GM18499 (cell line): ENCODE measurements at regions not wholly inside any gene's neighbourhood (a gene's known extent, or its start where the extent isn't known, plus 50 kb on each side); places are given as distances from the start of the nearest gene placed in this dataset.

Experiments used
- ATAC-seq: cut with Tn5 transposase; IDR thresholded peaks from one replicate; pipeline ENCODE4 v1.9.1; 2021; ENCODE audit warnings: moderate number of reproducible peaks; ENCODE audit not compliant: insufficient read depth, unreplicated experiment

- no peak for ATAC-seq
Observed at GRCh38 chr6:26211963-26212362, 124.7 kb downstream of the HFE start.

GRCh38 chr6:26213334-26214075 lies 126.3 kb downstream of the HFE start:
- no peak for ATAC-seq

DNA sequence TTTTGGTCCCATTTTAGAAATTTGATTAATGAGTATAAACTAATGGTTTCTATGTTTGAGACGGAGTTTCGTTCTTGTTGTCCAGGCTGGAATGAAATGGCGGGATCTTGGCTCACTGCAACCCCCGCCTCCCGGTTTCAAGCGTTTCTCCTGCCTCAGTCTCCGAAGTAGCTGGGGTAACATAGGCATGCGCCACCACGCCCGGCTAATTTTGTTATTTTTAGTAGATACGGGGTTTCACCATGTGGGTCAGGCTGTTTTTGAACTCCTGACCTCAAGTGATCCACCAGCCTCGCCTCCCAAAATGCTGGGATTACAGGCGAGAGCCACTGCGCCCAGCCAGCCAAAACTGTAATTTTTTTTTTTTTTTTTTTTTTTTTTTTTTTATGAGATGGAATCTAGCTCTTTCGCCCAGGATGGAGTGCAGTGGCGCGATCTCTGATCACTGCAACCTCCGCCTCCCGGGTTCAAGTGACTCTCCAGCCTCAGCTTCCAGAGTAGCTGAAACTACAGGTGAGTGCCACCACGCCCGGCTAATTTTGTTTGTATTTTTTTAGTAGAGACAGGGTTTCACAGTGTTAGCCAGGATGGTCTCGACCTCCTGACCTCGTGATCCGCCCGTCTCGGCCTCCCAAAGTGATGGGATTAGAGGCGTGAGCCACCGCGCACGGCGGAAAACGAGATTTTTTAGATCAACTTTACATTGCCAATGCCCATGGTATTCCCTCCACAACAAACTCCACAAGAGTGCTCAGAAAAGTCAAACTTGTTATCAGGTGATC lies 127.8 kb downstream of the HFE start:
- no peak for ATAC-seq

DNA sequence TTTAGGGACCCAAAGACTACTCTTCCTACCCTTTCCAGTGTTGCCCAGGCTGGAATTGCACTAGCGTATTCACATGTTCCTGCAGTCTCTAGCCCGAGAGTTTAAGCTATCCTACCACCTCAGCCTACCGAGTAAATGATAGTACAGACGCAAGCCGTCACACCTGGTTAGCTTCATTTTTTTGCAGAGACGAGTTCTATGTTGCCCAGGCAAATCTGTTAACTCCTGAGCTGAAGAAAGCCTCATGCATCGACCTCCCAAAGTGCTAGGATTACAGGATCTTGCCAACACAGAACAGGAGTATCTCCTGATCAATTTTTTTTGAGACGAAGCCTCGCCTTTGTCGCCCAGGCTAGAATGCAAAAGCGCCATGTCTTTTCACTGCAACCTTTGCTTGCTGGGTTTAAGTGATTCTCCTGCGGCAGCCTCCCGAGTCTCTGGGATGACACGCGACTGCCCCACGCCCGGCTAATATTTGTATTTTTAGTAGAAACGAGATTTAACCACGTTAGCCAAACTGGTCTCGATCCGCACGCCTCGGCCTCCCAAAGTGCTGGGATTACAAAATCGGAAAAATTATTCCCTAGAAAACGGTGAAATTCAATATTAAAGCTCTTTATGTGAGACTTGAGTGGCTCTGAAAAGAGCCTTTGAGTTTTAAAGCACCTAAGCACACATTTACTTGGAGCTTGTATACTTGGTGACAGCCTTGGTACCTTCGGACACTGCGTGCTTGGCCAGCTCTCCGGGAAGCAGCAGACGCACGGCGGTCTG lies 128.5 kb downstream of the HFE start:
- ATAC-seq = no peak

DNA sequence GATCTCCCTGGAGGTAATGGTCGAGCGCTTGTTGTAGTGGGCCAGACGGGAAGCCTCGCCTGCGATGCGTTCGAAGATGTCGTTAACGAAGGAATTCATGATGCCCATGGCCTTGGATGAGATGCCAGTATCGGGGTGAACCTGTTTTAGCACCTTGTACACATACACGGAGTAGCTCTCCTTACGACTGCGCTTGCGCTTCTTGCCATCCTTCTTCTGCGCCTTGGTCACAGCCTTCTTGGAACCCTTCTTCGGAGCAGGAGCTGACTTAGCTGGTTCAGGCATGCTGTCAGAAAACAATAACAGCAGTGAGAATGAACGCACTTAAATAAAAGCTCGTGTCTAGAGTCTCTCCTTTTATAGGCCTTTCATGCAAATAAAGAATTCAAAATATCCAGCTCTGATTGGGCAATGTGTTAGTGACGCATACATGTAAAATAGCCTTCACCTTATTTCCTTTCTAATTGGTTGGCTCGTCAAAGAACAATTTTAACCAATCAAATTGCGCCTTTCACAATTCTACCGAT lies 129.2 kb downstream of the HFE start:
- ATAC-seq = peak; percentile 63

DNA sequence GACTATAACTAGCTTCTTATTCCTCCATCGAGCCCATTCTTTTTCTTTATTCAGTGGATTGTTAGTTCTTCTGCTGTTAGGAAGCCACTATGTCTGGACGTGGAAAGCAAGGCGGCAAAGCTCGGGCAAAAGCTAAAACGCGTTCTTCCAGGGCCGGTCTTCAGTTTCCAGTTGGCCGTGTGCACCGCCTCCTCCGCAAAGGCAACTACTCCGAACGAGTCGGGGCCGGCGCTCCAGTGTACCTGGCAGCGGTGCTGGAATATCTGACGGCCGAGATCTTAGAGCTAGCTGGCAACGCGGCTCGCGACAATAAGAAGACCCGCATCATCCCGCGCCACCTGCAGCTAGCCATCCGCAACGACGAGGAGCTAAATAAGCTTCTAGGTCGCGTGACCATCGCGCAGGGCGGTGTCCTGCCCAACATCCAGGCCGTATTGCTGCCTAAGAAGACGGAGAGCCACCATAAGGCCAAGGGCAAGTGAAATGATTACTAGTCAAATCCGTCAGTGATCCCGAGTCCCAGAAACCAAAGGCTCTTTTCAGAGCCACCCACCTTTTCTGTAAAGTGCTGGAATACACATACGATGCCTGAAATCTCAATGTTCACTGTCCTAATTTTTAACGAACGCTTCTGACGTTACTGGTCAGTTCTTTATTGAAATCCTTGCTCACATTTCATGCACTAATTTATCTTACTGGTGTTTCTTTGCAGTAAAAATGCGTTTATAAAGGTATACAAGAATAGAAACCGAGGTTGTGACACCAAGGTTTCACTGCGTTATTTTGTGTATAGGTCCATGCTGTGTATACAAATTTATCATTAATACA lies 129.9 kb downstream of the HFE start:
- peak; percentile 1 for ATAC-seq

GRCh38 chr6:26217714-26218075 lies 130.5 kb downstream of the HFE start:
- no peak for ATAC-seq

GRCh38 chr6:26218824-26219223 lies 131.6 kb downstream of the HFE start:
- ATAC-seq = no peak

GRCh38 chr6:26220145-26220970 lies 133.1 kb downstream of the HFE start:
- no peak for ATAC-seq

DNA sequence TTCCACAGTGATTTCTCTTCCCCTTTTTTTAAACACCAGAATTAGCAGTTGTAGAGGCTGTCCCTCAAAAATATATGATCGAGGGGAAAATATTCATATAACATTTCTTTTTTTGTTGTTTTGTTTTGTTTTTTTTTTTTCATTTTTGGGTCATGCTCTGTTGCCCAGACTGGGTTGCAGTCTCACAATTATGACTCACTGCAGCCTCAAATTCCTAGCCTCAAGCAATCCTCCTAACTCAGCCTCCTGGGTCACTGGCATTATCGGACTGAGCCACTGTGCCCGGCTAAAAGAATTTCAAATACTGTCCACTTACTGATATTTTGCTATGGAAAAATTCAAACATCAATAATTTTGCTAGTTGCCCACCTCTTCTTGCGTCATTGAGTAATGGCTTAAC lies 134.0 kb downstream of the HFE start:
- no peak for ATAC-seq

DNA sequence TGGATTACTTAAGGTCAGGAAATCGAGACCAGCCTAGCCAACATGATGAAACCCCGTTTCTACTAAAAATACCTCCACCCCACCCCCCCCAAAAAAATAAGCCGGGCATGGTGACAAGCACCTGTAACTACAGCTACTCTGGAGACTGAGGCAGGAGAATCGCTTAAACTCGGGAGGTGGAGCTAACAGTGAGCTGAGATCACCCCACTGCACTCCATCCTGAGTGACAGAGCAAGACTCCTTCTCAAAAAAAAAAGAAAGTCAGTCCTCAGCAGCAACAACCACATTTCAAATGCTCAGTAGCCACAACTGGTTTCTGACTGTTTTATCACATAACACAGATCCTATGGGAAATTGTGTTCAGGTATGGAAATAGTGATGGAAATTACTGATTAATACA lies 135.3 kb downstream of the HFE start:
- no peak for ATAC-seq

GRCh38 chr6:26223228-26223627 lies 136.0 kb downstream of the HFE start:
- no peak for ATAC-seq

DNA sequence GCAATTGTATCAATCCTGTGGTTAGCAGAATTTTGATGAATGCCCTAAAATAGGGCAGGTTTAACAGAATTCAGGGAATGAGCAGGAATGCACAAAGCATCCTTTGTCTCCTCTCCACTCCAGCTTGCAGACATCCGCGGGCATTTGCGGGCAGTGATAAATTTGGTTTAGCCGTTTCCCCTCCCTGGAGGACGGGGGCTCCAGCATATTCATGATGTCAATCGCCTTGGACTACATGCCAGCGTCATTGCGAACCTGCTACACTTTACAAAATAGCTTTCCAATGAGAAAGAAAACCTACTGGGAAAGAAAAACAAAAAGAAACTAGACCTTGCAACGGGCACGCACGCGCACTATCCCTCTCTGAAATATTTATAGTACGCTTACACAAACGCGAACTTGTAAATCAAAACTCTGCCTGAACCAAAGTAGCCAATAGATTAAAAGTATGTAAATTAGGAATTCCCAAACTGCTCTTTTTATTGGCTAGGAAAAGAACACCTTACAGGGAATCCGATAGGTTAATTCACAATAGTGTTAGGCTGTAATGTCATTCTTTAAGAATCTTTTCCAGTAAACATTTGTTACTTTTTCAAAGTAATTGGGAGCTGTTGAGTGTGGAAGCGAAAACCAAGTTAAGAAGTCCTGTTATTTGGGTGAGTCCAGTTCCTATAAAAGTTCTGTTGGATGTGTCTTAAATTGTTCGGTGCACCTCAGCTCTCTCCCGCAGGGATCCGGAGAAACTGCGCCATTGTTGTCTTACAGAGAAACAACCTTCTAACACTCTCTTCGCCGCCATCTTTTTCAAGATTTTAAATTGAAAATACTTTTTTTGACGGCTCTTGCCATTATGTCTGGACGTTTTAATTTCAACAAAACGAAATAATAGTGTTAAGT lies 136.7 kb downstream of the HFE start:
- peak; percentile 45 for ATAC-seq

- ATAC-seq = no peak
Observed at GRCh38 chr6:26224547-26224912, 137.3 kb downstream of the HFE start.

DNA sequence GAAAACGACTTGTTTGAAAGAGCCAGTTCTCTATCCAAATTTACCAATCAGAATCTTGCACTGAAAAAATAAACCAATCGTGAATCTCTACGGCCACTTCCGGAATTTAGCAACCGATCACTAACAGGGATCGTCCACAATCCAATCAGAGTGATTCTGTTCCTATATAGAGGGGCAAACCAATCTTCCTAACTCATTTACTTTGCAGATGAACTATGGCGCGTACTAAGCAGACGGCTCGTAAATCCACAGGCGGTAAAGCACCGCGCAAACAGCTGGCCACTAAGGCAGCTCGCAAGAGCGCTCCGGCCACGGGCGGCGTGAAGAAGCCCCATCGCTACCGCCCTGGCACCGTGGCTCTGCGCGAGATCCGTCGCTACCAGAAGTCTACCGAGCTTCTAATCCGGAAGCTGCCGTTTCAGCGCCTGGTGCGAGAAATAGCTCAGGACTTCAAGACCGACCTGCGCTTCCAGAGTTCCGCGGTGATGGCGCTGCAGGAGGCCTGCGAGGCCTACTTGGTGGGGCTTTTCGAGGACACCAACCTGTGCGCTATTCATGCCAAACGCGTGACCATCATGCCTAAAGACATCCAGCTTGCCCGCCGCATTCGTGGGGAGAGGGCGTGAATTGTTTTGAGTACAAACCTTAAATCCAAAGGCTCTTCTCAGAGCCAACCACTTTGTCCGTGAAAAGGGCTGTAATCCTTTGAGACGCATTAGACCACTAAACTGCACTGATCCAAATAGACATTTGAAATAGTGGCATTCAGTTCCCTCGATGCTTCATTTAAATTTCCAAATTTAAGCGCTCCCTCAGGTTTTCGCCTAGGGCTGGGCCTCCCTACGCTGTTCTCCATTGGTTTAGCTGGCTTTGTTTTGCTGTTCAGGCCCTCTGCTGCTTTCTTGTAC lies 138.0 kb downstream of the HFE start:
- no peak for ATAC-seq

DNA sequence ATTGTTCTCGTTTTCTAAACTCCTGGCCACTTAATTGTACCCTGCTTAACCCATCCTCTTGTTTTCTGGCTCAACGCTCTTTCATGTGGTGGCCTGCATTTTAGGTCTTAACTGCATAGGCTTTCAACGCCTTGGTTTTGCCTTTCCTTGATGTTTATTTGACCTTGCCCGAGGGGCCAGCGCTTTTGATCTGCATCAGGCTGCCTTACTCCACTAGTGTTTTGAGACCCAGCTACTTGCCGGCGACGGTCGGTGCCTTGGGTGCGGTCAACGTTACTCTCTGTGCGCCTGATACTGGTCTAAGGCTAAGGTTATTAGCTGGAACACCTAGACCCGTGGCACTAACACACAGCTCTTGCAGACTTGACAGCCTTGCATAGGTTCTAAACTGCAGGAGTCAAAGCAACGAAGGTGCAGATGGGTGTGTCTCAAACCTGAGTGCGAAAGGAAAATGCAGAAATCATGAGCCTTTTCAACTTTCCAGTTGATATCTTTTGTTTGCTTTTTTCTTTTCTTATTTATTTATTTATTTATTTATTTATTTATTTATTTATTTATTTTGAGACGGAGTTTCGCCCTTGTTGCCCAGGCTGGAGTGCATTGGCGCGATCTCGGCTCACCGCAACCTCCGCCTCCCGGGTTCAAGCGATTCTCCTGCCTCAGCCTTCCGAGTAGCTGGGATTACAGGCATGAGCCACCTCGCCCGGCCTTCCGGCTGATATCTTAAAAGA lies 138.8 kb downstream of the HFE start:
- ATAC-seq = no peak

DNA sequence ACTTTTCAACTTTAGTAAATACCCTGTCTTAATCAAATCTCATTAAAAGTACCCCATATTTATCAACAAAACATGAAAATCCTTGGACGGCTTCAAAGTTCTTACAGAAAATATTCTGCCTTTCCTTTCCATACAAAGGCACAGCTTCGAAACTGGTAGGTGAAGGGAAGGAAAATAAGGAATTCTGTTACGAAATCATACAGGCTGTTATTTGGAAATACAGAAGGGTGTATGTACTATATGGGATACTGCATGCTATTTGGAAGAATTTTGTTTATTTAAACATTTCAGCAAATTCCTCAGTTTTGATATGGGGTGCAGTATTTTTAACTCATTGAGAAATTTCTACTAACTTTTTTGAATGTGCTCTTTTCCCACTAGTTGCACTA lies 138.4 kb upstream of the BTN3A2 start:
- ATAC-seq = no peak
